ENCODE measurements at regions not wholly inside any gene's neighbourhood (a gene's known extent, or its start where the extent isn't known, plus 50 kb on each side); places are given as distances from the start of the nearest gene placed in this dataset.

DNA sequence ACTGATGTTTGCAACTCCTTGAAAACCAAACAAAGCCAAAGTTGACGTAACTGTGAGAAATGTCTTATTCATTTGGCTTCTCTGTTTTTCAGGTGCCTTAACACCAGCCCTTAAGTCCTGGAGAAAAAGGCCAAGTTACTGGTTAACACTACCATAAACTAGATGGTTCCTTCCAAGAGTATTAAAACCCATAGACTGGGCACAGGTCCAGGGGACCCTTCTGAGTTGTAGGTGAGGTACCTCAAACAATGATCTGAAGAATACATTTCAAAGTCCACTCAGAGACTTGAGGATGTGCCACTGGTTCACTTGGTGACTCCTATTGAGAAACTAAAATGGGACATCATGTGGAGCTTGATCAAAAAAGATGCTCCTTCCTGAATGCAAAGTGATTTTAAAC is 87.0 kb downstream of the NKX6-1 start:
- TF ChIP-seq, protein P1, sequence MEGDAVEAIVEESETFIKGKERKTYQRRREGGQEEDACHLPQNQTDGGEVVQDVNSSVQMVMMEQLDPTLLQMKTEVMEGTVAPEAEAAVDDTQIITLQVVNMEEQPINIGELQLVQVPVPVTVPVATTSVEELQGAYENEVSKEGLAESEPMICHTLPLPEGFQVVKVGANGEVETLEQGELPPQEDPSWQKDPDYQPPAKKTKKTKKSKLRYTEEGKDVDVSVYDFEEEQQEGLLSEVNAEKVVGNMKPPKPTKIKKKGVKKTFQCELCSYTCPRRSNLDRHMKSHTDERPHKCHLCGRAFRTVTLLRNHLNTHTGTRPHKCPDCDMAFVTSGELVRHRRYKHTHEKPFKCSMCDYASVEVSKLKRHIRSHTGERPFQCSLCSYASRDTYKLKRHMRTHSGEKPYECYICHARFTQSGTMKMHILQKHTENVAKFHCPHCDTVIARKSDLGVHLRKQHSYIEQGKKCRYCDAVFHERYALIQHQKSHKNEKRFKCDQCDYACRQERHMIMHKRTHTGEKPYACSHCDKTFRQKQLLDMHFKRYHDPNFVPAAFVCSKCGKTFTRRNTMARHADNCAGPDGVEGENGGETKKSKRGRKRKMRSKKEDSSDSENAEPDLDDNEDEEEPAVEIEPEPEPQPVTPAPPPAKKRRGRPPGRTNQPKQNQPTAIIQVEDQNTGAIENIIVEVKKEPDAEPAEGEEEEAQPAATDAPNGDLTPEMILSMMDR (IDR thresholded peaks at IDR 0.05; ENCODE audit: low read depth, low read length): no peak
- TF ChIP-seq EZH2phosphoT487 (IDR thresholded peaks at IDR 0.05; ENCODE audit: low read depth): no peak

Measured in OCI-LY3 (cell line).